Activated gamma-delta T cell treated with anti-CD3 and anti-CD28 coated beads, Interleukin-2, amount 50 U/mL, for 16 hours (primary cell): ENCODE measurements at regions not wholly inside any gene's neighbourhood (a gene's known extent, or its start where the extent isn't known, plus 50 kb on each side); places are given as distances from the start of the nearest gene placed in this dataset.

Source experiments
- DNase-seq: peaks from one replicate; pipeline ENCODE4 v3.0.0-alpha.2; 2020; ENCODE audit warnings: low read depth

DNA sequence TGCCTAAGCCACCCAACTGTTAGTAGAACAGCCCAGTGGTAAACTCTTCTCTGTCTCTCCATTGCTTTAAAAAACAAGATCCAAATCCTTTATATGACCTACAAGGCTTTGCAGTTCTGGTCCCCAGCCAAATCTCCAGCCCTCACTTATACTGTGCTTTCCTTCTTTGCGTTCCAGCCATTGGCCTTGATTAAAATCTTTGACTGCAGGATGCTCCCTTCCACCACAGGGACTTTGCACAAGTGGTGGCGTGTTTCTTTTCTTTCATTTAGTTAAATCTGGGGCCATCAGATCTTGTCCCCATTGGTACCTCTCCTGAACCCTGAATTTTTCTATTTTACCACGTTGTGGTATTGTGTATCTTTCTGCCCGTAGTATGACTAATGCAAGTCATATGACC is 183.7 kb downstream of the VRK1 start:
- no peak for DNase-seq

DNA sequence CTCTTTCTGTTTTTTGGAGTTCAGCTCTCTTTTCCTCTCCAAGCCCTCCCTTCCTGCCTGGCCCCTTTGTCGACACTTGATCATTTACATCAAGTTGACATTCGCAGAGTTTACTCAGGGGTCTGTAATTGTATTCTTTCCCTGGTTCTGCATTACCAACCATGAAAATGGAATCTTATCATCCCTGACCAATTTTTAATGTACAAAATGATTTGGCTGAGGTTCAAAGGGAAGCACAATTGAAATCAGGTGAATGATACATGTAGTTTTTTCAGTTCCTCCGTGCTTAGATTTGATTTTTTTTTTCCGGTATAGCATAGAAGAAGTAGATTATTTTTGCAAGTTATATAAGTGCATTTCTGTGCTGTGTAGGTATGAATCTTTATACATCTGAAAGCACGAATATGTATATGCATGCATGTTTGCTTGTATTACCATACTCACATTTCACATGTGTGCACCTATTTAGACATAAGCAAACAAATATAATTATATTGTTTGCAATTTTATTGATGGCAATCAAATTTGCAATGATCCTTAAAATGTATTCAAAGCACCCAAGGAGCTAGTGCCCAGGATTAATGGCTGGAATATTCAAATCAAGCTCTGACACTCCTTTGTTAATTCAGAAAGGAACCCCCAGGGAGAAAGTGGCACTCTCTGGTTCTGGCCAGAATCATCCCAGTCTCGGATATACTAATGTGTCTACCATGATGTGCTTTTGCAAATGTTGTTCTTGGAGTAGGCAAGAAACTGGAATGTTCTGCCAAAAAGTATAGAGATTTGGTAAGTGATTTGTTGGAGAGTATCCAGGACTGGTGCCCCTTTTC is 189.3 kb downstream of the VRK1 start:
- DNase-seq = no peak

DNA sequence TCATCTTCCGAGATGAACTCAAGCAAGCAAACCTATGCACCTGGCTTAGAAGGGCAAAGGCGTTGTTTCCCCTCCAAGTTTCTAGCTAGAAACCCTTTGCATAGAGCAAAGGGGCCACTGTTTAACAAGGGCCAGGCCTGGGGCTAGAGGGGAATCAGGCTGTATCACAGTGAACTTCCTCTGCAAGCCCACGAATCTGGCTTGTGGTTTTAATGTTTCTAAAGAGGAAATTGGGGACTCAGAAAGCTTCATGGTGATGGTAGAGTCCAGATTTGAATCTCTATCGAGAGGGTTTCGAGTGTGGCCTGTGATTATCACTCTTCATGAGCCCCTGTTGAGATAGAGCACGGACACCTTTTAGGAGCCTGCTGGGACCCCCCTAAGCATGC is 189.9 kb downstream of the VRK1 start:
- DNase-seq = no peak

DNA sequence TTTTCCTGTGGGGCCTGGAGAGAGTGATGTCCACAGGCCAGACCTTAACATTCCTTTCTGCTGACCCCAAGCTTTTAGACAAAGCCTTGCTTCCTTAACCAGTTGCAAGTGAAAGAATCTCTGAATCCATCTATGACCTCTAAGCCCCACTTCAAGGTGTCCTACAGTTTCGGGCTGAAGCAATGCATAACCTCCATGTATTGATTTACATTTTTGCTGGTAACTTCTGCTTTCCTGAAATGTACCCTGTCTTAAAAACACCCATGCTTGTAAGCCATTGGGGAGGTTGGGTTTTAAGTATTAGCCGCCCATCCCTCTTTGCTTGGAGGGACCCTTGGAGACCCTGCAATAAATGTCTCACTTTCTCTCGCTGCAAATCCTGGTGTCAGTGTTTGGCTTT is 190.6 kb downstream of the VRK1 start:
- DNase-seq = no peak

DNA sequence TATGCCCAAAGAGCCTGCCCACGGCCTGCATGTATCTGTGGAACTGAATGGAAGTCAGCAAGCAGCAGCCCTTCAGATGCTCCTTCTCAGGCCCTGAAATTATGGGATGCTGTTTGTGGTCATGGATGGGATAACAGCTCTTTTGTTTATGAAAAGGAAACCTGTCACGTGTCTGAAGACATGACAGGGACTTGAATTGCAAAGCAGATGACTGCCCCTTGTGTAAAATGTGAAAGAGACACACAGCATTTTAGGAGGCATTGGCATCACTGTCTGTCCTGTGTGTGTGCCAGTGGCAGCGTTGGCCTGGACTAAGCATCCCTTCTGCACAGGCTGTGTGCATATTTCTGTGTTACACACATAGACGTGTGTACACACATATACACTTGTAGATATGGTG is 192.1 kb downstream of the VRK1 start:
- no peak for DNase-seq

DNA sequence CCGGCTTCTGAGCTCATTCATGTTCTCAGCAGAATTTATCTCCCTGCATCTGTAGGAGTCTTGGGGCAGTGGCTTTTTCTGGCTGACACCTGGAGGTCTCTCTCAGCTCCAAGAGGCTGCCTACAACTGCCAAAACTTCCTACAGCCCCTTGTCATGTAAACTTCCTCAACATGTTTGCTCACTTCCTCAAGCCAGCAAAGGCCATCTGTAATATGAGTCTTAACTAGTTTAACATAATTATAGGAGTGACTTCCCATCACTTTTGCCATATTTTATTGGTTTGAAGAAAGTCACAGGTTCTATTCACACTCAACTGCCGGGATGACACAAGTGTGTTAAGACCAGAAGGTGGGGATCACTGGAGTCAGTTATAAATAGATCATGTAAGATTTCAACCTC is 194.0 kb downstream of the VRK1 start:
- DNase-seq = no peak

DNA sequence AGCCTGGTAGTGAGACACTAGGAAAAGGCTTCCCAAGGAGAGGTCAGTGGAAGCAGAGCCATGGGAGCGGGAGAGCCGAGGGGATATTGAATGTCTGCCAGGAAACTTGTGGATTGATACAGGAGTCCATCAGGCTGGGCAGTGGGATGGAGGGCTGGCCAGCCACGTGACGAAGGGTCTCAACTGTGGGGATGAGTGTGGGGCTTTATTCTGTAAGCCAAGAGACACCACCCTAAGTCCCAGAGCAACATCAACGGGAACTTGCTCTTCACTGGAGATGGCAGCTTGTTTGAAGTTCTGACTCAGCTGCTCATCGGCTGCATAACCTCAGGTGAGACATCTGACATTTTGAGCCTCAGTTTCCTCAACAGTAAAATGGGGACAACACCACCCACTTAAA is 197.8 kb downstream of the VRK1 start:
- DNase-seq = no peak

DNA sequence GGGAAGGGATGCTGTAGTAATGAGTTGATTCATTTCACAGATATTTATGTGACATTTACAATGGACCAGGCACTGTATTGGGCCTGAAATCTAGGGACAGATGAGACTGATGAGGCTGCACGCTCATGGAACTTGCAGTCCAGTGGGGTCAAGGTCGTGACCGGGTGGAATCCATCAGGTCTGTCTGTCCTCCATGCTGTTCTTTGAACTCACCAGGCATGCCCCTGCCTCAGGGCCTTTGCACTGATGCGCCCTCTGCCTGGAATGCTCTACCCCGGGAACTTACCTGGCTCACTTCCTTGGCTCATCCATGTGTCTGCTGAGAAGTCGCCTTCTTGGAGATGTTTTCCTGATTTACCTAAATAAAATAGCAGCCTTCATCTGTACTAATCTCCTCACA is 200.1 kb downstream of the VRK1 start:
- DNase-seq = no peak

DNA sequence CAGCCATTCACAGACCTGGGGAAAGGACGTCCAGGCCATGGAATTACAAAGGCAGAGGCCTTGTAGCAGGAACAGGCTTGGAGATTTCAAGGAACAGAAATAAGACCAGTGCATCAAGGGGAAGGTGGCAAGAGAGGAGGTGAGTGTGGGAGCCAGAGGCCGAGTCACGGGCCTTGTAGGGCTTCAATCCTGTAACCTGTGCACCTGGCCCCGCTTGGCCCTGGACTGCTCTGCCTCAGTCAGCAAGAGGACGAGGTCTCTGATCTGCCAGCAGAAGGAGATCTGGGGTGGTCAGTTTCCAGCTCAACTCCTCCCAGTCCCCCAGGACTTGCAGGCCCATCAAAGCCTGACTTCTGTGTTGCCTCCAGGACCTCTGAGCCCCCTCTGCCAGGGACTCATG is 200.8 kb downstream of the VRK1 start:
- DNase-seq = no peak

DNA sequence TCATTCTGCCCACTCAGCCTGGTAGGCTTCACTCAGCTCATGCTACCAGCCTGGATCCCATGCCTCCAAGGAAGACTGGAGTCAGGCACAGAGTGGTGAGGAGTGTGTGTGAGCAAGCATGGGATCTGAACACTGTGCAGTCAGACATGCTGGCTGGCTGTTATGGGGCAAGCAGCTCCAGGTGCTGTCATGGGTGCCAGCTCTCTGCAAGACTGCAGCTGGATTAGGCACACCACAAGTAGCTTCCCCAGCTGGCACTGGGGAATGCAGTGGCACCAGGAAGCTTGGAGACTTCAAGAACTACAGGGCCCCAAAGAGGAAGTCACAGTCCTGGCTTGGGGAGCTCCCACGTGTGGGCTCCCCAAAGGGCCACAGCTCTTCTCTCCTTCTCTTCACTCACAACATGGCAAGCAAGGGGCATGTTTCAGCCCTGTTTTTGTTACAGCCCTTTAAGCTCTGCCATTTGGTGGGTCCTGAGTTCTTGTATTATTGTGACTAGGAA is 202.5 kb downstream of the VRK1 start:
- no peak for DNase-seq

DNA sequence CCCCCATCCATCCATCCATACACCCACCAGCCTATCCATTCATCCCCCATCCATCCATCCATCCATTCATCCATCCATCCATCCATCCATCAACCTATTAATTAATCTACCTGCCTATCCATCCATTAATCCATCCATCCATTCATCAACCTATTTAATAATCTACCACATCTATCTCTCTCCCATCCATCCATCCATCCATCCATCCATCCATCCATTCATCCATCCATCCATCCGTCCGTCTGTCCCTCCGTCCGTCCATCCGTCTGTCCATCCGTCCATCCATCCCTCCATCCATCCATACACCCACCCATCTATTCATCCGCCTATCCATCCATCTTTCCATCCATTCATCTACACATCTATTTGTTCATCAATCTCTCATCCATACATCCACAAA is 205.3 kb downstream of the VRK1 start:
- DNase-seq = no peak

DNA sequence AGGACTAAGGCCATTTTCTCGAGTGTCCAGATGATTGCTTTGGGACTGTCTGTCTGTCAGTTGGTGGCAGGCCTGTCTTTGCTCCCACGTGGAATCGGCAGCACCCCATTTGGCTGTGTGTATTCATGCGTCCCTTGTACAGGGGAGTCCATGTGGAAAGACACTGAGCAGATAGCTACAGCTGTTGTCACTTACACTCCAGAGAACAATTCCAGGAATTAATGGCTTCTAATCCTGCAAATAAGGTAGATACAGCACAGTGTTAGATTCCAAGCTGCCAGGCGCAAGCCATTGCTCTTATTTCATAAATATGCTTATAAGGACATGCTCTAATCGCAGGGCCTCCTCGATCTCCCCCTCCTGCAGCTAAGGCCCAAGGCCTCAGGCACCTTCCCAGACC is 208.8 kb downstream of the VRK1 start:
- no peak for DNase-seq

DNA sequence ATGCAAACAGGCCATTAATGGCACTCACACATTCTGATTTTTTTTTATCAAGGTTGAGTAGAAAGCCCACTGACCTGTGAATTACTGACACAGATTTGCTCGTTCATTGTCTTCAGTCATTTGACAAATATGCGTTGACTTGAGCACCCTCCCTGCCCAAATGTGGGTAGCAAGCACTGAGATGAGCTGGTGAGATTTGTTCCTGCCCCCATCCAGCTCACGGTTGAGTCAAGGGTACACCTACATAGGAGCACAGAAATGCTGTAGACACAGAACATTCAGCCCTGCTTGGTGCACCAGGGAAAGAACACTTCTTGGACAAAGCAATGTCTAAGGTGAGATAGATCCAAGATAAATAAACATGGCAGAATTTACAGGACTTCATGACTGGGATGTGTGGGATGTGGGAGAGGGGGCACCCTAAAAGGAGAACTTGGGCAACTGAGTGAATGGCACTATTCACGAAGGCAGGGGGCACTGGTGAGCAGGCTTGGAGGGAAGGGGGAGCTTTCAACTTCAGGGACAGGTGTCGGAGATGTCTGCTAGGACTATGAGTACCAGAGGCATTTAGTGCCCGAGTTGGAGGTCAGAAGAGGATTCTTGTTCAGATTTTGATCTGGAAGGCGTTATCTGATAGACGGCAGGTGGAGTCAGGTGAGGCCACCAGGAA is 213.4 kb downstream of the VRK1 start:
- DNase-seq = no peak

DNA sequence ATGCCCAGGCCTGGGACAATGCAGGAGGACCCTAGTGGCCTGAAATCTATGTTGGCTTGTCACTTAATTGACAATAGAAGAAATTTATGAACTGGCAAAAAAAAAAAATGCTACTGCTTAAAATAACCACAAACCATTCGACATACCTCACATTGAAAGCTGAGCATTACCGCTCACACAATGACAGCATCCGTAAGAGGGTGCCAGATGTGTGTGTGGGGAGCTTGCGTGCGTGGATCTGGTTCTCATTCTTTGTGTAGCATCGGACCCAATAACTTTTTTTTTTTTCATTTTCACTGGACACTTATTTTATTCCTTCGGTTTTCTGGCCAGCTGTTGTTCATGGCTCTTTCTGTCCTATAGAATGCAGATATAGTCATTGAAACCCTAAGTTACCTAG is 216.7 kb downstream of the VRK1 start:
- DNase-seq = no peak

DNA sequence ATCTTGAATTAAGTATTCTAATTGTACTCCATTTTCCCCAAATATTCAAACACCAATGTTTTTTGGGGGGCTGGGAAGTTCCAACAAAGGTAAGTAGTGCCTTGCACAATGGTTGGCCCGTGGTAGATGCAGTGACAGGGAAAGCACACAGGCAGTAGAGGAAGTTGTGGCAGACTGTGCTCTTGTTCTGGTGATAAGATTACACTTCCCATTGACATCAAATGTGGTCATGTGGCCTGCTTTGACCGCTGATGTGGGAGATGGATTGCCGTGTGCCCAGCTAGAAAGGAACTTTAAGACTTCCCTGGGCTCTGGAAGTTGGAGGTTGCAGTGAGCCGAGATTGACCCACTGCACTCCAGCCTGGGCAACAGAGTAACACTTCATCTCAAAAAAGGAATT is 223.8 kb downstream of the VRK1 start:
- DNase-seq = no peak

DNA sequence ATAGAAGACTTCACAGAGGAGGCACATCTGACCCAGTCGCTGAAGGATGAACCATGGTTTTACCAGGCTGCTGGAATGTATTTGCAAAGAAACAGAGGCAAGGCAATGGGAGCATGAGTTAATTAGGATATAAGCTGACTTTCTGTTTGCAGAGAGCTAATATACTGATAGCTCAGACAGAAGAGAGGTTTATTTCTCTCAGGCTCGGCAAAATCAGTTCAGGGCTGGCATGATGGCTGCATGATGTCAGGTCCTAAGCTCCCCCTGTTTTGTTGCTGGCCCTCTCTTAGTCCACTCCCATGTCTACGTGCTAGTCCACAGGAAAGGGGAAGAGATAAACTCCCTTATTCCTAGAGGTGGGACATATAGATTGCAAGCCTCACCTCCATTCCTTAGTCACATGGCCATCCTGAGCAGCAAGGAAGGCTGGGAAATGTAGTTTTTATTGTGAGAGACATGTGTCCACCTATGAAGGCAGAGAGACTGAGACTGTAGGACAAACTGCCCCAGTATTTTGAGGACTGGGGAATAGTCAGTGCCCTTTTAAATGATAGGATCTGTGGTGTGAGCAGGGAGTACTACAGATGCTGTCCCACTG is 224.5 kb downstream of the VRK1 start:
- DNase-seq = no peak

DNA sequence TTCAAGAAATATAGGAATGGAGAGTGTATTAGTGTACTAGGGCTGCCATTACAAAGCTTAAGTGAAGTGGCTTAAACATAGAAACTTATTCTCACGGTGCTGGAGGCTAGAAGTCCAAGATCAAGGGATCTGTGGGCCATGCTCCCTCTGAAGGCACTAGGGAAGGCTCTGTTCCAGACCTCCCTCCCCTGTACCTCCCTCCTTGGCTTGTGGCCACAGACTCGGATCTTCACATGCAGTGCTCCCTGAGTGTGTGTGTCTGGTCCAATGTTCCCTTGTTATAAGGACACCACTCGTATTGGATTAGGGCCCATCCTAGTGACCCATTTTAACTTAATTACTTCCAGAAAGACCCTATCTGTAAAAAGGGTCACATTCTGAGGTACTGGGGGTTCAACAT is 225.6 kb downstream of the VRK1 start:
- no peak for DNase-seq

DNA sequence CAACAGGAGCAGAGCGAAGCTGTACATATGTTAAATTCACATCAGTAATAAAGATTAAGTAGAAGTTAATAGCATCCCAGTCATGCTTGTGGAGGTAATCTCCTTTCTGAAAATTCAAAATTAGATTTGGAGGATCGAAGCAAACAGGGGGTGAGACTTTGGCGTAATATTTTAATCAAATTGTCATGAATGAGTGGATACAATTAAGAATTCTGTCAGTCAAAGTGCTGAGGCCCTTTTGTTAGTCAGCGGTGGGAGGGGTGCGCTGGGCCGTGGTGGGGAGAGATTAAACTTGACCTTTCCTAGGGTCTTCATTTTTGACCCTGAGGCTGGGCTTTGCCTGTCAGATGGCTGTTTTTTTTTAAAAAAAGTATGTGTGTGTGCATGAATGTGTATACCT is 226.7 kb downstream of the VRK1 start:
- no peak for DNase-seq

DNA sequence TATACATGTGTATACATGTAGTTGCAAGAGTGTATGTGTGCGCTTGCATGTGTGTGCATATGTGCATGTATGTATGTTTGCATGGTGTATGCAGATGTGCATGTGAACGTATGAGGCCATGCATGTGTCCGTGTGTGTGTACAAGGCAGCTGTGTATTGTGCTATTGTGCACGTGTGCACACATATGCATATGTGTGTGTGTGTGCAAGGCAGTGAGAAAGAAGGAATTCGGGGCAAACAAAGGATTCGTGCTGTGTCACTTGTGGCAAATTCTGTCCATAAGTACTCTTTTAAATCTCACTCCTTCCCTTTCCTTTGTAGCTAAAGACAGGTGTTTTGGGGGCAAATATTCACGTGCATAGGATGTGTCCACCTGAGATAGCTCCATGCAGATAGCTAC is 227.1 kb downstream of the VRK1 start:
- DNase-seq = no peak

DNA sequence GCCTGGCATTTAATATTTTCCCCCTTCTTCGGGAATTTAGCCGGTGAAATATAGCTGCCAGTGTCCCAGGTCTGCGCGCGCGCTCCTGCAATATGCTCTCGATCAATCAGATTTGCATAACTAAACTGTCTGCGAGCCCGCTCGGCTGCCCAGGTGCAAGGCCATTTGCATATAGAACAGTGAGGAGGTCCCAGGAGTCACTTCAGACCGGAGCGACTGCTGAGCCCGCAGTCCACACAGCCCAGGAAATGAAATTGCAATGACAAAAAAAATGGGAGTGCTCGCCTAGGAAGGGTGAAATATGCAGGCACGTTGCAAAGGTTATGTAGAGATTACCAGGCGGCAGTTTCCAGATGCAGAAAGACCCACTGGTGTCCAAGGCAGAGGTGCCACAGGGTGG is 228.5 kb downstream of the VRK1 start:
- no peak for DNase-seq

DNA sequence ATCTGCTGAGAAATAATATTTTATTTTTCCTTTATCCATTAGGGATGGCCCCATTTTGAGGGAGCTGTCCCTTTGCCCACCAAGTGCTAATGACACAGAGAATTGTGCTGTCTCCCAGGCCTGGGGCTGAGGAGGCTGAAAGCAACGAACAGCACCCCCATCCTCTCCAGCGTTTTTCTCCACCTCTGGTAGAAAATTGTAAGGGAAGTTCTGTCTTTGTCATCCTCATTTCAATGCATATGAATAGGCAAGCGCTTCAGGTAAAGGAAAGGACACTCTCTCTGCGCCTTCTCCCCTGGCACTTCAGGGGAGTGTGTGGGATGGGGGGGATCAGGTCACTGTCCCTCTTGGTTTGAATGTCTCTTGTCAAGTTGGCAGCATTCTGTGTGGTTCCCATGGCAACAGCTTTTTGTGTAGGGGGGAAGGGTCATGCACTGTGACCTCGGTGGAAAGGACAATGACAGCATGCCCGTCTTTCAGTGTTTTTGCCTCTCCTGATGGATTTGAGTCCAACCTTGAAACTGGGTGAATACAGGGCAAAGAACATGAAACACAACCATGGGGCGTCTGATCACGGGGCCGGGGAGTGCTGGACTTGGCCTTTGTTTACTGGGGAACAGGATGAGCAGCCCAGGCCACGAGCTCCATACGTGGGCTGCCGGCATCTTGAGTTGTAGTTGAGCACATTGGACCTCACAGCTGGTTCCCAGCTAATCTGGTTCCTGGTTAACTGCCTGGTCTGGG is 230.2 kb downstream of the VRK1 start:
- no peak for DNase-seq

DNA sequence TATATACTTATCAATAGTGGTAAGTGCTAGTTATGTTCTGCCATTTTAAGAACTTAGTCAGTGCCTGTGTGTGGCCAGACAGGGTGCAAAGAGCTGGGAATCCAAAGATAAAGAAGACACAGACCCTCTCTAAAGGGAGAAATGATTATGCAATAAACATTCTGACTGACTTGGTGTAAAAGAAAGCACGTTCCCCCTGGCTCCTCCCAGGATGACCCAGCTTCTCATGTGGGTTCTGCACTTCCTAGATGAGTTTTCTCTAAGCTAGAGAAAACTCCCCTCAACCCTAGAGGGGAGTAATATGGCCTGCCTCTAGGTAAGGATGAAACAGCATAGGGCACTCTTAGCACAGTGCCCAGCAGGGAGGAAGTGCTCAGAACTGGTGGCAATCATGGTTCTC is 231.2 kb downstream of the VRK1 start:
- no peak for DNase-seq

DNA sequence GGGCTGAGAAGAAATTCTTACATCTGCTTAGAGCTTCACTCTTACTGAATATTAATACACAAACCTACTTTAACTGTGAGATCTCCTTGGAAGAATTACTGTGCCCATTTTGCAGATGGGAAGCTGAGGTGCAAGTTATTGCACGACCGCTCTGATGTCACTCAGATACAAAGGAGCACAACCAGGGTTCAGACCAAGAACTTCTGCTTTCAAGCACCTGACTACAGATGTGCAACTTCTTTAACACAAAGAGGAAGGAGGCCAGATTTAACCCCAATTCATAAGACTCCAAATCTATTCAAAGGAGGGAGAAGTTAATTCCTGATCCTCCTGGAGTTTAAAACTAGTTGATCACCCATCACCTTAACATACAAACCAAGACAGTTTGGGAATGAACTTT is 232.6 kb downstream of the VRK1 start:
- no peak for DNase-seq
